HG02970 (cell line): ENCODE measurements at regions not wholly inside any gene's neighbourhood (a gene's known extent, or its start where the extent isn't known, plus 50 kb on each side); places are given as distances from the start of the nearest gene placed in this dataset.
"Not testable (repeated sequence)": the region's sequence is repeated elsewhere in the genome, so short reads cannot be mapped to it uniquely, and the experiment has no call there.

Experiments
- ATAC-seq: cut with Tn5 transposase; IDR thresholded peaks from one replicate; pipeline ENCODE4 v1.9.1; 2021; ENCODE audit warnings: mild to moderate bottlenecking, moderate library complexity, moderate number of reproducible peaks; ENCODE audit not compliant: unreplicated experiment, low FRiP score

GRCh38 chr1:78203410-78203982 is 157.7 kb downstream of the GIPC2 start:
- not testable (repeated sequence) for ATAC-seq

- no peak for ATAC-seq
These were observed 164.4 kb downstream of the GIPC2 start for GRCh38 chr1:78210175-78210574.

- ATAC-seq: no peak
These were observed 165.8 kb downstream of the GIPC2 start for GRCh38 chr1:78211483-78212092.

- no peak for ATAC-seq
These were observed 168.6 kb downstream of the GIPC2 start for GRCh38 chr1:78214334-78214733.

- ATAC-seq: no peak
These were observed 176.6 kb downstream of the GIPC2 start for GRCh38 chr1:78222225-78222959.

GRCh38 chr1:78222960-78223358 is 177.2 kb downstream of the GIPC2 start:
- no peak for ATAC-seq

- no peak for ATAC-seq
These were observed 177.8 kb downstream of the GIPC2 start for GRCh38 chr1:78223417-78224215.

- ATAC-seq: no peak
These were observed 178.6 kb downstream of the GIPC2 start for GRCh38 chr1:78224246-78224785.

- no peak for ATAC-seq
These were observed 179.2 kb downstream of the GIPC2 start for GRCh38 chr1:78224861-78225552.

- no peak for ATAC-seq
These were observed 181.0 kb downstream of the GIPC2 start for GRCh38 chr1:78226784-78227183.

GRCh38 chr1:78227705-78228635 is 182.2 kb downstream of the GIPC2 start:
- ATAC-seq: no peak

- no peak for ATAC-seq
These were observed 183.6 kb downstream of the GIPC2 start for GRCh38 chr1:78229344-78229743.

- no peak for ATAC-seq
These were observed 185.7 kb downstream of the GIPC2 start for GRCh38 chr1:78231477-78231876.

- ATAC-seq: no peak
These were observed 186.1 kb downstream of the GIPC2 start for GRCh38 chr1:78231894-78232293.

GRCh38 chr1:78232630-78233029 is 186.9 kb downstream of the GIPC2 start:
- ATAC-seq: no peak

GRCh38 chr1:78234496-78234895 is 188.7 kb downstream of the GIPC2 start:
- ATAC-seq: no peak

GRCh38 chr1:78236716-78237115 is 190.9 kb downstream of the GIPC2 start:
- ATAC-seq: no peak

- no peak for ATAC-seq
These were observed 191.7 kb downstream of the GIPC2 start for GRCh38 chr1:78237364-78237916.

GRCh38 chr1:78240191-78240590 is 194.4 kb downstream of the GIPC2 start:
- ATAC-seq: no peak
